ENCODE measurements at regions not wholly inside any gene's neighbourhood (a gene's known extent, or its start where the extent isn't known, plus 50 kb on each side); places are given as distances from the start of the nearest gene placed in this dataset.

DNA sequence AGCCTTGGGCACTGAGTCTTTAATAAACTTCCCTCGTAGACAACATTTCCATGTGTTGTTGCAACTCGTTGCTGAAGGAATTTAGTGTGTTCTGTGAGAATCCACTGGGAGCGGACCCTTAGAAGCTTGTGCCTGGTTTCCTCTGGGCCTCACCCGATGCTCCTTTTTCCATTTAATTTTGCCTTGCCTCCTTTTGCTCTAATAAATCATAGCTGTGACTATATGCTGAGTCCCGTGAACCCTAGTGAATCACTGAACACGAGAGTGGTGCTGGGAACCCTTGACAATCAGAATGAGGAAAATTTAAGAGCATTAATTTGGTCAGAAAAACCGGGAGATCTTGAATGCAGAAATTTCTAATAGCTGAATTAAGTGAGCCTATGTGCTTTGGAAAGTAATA lies 291.1 kb upstream of the ZNF608 start:
- no peak for DNase-seq (ENCODE audit: low read depth in 1 of 2, low spot score in 1 of 2)

DNA sequence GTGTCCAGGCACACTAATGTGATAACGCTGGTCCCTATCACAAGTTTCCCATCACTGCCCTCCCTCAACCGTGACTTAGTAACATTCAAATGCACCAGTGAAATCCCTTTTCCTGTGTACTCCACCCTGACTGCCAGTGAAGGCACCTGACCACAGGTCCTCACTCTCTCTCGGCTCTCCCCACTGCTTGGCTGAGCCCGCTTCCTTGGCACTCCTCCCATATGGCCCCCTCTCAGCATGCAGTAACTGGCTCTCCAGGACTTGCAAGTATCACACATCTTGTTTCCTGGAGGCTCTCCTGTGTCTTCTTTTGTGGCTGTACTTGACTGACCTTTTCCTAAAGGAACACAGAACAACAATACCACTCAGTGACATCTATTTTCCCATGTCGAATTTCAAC lies 292.0 kb upstream of the ZNF608 start:
- no peak for DNase-seq (ENCODE audit: low read depth in 1 of 2, low spot score in 1 of 2)

DNA sequence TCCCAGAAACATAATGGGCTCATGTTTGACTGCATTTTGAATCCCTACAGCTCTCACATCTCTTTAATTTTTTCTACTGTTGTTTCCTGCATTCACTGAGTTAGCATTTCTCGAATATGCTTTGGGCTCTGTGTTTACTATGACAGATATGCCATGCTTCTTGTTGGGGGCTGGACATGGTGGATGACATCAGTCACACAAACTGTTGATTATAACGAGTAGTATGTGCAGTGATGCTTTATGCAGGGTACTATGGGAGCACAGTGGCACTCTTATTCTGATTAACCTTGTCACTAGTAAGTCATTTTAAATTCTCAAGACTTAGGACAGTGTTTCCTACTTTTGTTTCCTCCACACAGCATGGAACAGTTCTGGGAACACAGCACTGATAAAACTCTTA lies 295.4 kb upstream of the ZNF608 start:
- no peak for DNase-seq (ENCODE audit: low read depth in 1 of 2, low spot score in 1 of 2)

DNA sequence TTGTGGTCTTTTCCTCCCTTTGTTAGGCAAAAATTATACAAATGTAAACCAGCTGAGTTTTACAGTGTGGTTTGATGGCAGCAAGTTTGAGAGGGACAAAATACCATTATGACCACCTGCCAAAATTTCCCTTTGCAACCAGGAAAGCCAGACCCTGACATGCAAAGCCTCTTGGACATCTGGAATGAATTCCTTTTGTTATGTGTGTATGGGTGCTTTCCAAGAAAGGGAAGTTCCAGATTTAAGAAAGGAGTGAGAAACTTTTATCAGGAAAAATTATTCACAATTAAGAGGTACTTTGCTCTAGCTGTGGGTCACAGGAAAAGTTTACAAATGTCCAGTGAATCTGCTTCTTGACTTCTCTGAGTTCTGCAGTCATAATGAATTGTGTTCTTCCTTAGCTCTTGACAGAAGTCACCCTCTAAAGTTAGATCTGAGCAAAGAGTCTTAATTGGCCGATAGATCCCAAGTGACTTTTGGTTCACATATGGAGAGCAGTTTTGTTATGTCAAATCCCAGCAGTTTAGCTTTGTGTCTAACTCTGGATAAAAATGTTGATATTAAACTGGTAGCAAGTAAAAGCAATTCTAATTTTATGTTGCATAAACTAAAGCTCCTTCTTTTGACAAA lies 295.9 kb upstream of the ZNF608 start:
- DNase-seq (ENCODE audit: low read depth in 1 of 2, low spot score in 1 of 2) = no peak

DNA sequence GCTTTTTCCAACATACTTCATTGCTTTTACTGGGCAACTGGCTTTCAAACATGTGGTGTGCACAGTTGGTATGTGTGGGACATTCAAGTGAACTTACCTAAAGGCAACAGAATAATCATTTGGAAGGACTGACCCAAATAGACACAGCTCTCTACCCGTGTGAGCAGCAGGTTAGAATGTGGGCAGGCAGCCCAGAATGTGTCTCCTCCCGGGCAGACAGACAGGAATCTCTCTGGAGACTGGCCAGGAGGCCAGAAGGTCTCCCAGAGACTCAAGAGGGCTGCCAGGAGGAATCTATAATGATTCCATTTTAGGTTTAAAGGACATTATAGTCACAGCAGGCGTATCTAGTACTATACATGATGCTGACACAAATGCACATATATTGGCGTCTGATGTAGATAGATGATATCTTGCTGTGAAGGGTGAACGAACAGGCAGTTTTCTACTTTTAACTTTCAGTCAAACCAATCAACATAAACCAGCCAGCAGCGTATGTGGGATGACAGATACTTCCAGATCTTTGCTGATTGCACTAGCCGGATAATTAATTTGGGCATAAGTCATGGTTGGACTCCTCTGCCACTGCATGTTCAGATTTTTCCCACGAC lies 297.4 kb upstream of the ZNF608 start:
- DNase-seq (ENCODE audit: low read depth in 1 of 2, low spot score in 1 of 2) = no peak

DNA sequence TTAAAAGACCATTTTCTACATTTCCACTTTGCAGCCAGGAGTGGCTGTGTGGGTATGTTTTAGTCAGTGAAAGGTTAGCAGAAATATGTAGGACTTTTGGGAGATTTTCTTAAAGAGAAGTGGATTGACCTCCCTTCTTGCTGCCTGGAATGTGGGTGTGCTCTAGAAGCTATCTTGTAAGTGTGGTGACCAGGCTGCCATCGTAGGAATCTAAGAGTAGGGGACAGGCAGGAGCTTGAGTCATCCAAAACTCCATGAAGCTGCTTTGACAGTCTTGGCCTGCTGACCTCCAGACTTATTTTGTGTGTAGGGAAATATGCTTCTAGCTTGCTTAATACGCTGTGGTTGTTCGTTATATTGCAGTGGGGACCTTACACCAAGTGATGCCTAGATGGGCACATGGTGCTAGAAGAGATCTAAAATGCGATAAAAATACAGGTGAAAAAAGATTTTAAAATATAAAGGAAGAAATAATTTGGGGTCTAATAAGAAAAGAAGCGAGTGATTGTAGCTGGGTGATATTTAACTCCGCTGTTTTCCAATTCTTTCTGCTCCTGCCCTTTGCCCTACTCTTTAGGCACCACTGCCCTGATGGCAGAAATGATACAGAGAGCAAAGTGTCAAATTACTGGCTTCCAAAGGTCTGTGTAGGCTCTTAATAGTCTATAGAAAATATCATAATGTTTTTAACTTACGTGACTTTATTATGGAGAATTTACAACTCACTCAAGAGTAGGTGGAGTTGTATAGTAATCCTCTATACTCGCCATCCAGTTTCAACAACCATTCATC lies 298.2 kb upstream of the ZNF608 start:
- DNase-seq (ENCODE audit: low read depth in 1 of 2, low spot score in 1 of 2) = no peak

- no peak for DNase-seq (ENCODE audit: low read depth in 1 of 2, low spot score in 1 of 2)
These were observed 299.2 kb upstream of the ZNF608 start for GRCh38 chr5:125045646-125046045.

DNA sequence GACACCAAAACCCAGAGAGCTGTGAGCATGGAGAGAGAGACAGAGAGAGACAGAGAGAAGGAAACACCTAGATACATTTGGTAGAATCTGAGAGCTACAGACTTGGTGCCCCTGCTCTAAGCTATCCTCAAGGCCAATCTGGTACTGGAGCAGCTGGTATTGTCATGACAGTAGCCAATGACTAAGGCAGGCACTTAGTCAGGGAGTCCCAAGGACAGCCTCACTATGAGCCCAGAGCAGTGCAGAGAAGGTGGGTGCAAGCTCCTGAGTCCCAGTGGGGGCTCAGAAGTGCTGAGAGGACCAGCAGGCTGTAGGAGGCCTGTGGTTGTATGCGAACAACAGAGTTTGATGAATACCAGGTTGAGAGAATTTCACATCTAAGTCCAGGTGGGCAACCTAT lies 300.4 kb upstream of the ZNF608 start:
- no peak for DNase-seq (ENCODE audit: low read depth in 1 of 2, low spot score in 1 of 2)

GRCh38 chr5:125047871-125048270 lies 301.4 kb upstream of the ZNF608 start:
- no peak for DNase-seq (ENCODE audit: low read depth in 1 of 2, low spot score in 1 of 2)

- no peak for DNase-seq (ENCODE audit: low read depth in 1 of 2, low spot score in 1 of 2)
These were observed 303.6 kb upstream of the ZNF608 start for GRCh38 chr5:125049721-125050702.

GRCh38 chr5:125050926-125051325 lies 304.5 kb upstream of the ZNF608 start:
- DNase-seq (ENCODE audit: low read depth in 1 of 2, low spot score in 1 of 2) = no peak

DNA sequence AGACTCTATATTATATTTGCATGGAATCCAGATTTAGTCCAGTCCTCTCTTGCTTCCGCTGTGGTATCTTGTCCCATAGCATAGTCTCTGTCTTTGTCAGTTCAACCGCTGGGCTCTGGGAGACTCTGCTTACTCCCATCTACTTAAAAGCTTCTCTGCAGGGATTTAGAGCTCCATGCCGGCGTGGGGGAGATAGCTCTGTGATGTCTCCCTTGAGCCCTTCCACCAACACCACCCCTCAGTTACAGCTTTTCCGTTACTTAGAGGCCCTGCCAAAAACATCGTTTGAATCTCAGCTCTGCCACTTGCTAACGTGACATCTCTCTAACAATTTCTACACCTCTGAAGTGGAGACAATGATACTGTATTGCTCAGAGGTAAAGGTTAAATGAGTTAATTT lies 306.1 kb upstream of the ZNF608 start:
- DNase-seq (ENCODE audit: low read depth in 1 of 2, low spot score in 1 of 2) = no peak

DNA sequence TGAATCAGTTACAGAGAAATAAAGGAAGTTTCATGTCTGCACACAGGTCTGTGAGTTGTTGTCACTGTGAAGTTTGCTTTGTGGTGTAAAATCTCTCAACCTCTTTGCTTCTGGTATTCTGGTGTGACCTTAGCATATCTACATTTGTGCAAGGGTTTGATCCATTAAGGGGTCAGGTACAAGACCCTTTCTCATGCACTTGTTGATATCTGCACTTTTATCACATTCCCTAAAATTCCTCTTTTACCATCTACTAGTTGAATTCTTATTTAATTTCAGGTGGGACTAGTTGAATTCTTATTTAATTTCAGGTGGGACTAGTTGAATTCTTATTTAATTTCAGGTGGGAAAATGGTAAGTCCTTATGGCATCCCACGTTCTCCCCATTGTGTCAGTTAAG lies 306.7 kb upstream of the ZNF608 start:
- DNase-seq (ENCODE audit: low read depth in 1 of 2, low spot score in 1 of 2) = no peak

- DNase-seq (ENCODE audit: low read depth in 1 of 2, low spot score in 1 of 2) = no peak
These were observed 307.7 kb upstream of the ZNF608 start for GRCh38 chr5:125054146-125054545.

- DNase-seq (ENCODE audit: low read depth in 1 of 2, low spot score in 1 of 2) = no peak
These were observed 310.4 kb upstream of the ZNF608 start for GRCh38 chr5:125056671-125057485.

GRCh38 chr5:125057912-125058826 lies 311.7 kb upstream of the ZNF608 start:
- no peak for DNase-seq (ENCODE audit: low read depth in 1 of 2, low spot score in 1 of 2)

DNA sequence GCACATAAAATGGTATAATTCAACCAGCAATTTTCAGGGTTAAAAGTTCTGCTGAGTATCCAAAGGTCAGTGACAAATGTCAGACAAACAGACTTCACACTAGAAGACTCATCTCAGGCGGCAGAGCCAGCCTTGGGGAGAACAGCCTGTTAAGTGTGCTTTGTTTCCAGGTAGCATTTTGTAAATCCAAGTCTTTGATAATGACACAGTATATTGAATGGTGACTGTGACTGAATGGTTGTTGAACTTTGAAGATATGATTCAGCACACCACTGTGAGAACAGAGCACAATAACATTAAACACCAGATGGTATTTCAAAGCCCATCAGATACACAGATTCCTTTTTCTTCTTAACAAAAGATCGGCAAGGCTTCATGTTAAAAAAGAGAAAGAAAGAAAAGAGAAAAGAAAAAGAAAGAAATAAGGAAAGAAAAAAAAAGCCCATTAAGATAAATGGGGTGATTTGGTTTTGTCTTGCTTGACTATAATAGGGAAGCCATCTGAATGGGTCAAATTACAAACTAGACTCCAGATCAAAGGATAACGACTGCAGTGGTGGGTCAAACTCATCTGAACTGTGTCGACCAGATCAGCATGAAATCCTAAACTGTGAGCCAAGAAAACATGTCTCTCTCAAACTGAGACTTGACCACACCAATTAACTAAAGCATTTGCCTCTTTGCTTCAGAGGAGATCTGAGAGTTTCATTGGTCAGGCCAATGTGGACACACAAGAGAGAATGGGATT lies 313.0 kb upstream of the ZNF608 start:
- no peak for DNase-seq (ENCODE audit: low read depth in 1 of 2, low spot score in 1 of 2)

DNA sequence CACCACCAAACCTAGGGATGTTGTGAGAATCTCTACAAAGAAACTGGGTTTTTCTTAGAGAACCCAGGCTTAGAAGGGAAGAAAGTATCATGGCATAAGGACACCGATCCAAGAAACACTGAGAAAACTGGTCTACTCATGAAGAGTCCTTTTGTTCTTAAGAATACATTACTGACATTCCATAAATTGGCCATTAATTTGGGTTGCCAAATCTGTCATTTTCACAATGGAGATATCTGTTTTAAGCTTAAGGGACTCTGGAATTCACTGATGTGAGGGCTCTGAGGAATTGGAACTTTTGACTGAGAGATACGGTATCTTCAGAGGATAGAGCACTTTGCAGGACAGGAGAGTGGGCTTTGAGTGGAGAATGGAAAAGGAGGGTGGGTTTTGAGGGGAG lies 315.3 kb upstream of the ZNF608 start:
- no peak for DNase-seq (ENCODE audit: low read depth in 1 of 2, low spot score in 1 of 2)
